ENCODE measurements at regions not wholly inside any gene's neighbourhood (a gene's known extent, or its start where the extent isn't known, plus 50 kb on each side); places are given as distances from the start of the nearest gene placed in this dataset.

DNA sequence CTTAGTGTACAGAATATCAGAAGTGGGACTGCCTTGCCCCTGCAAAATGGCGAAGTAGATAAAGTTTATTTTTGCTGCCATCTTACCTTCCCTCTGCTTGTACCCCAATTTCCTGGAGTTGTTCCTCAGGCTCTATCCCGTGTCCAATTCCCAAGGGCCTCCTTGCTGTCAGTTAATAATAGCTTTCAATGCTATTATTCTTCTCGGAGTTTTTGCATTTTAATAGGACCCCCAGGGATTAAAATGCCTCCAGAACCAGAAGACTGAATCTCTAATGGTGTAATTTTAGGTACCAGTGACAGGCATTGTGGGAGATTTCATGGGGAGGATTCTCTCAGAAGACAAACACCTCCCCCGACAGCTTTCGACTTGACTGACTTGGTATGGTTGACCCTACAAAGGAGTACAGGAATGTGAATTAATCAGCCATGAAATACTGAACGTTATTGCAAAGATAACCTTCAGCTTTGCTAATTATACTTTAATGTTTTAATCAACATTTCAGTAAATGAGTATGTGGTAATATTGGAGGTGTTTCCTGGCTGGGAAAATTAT, 75.2 kb downstream of the ZNF22 start:
- TF ChIP-seq, protein P1, sequence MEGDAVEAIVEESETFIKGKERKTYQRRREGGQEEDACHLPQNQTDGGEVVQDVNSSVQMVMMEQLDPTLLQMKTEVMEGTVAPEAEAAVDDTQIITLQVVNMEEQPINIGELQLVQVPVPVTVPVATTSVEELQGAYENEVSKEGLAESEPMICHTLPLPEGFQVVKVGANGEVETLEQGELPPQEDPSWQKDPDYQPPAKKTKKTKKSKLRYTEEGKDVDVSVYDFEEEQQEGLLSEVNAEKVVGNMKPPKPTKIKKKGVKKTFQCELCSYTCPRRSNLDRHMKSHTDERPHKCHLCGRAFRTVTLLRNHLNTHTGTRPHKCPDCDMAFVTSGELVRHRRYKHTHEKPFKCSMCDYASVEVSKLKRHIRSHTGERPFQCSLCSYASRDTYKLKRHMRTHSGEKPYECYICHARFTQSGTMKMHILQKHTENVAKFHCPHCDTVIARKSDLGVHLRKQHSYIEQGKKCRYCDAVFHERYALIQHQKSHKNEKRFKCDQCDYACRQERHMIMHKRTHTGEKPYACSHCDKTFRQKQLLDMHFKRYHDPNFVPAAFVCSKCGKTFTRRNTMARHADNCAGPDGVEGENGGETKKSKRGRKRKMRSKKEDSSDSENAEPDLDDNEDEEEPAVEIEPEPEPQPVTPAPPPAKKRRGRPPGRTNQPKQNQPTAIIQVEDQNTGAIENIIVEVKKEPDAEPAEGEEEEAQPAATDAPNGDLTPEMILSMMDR (conservative IDR thresholded peaks at IDR 0.05; ENCODE audit: low read depth, low read length), result no peak
- TF ChIP-seq EZH2 (IDR thresholded peaks at IDR 0.05; ENCODE audit: low read length, unreplicated experiment), result no peak
- TF ChIP-seq EZH2phosphoT487 (IDR thresholded peaks at IDR 0.05; ENCODE audit: borderline replicate concordance, low read length), result no peak

Data from PC-3 (cell line).